ENCODE measurements at regions not wholly inside any gene's neighbourhood (a gene's known extent, or its start where the extent isn't known, plus 50 kb on each side); places are given as distances from the start of the nearest gene placed in this dataset.

GRCh38 chr12:73185403-73185802, 913.2 kb downstream of the TRHDE start:
- Histone ChIP-seq H3K4me3 (no peak overlapping the region), H3K27ac (ENCODE audit: low read depth in 1 of 2, low read length in 1 of 2) (no peak overlapping the region), H3K9ac (ENCODE audit: insufficient read depth in 1 of 2, low read length in 2 of 2) (no peak overlapping the region), H3K9me3 (ENCODE audit: control insufficient read depth in 4 of 4, insufficient read depth in 3 of 4, low read length in 3 of 4) (peaks cover 2 to 9% (median 4%) of the 10 kb centered on the region in 4 donors), H3K4me1 (ENCODE audit: control insufficient read depth in 5 of 5, insufficient read depth in 5 of 5, low read length in 5 of 5) (no peaks in the 10 kb centered on the region), H3K27me3 (ENCODE audit: control insufficient read depth in 3 of 3, insufficient read depth in 3 of 3, low read length in 2 of 3) (no peaks in the 10 kb centered on the region), H3K36me3 (ENCODE audit: control insufficient read depth in 4 of 4, insufficient read depth in 4 of 4, low read length in 4 of 4) (no peaks in the 10 kb centered on the region)
- 82 to 97% methylated on average over 1 of the region's 1 CpG for WGBS, 2 donors
- no peak for DNase-seq
- TF ChIP-seq CTCF (IDR thresholded peaks at IDR 0.05; ENCODE audit: control extremely low read depth, extremely low read depth), result no peak
- no peak for ATAC-seq (ENCODE audit: insufficient read depth, low FRiP score)

GRCh38 chr12:73186272-73186671, 914.1 kb downstream of the TRHDE start:
- ATAC-seq (ENCODE audit: insufficient read depth, low FRiP score), result no peak
- Histone ChIP-seq H3K4me3 (no peak overlapping the region), H3K27me3 (ENCODE audit: control insufficient read depth in 3 of 3, insufficient read depth in 3 of 3, low read length in 2 of 3) (no peaks in the 10 kb centered on the region), H3K9me3 (ENCODE audit: control insufficient read depth in 4 of 4, insufficient read depth in 3 of 4, low read length in 3 of 4) (peaks cover under 1 to 9% (median 4%) of the 10 kb centered on the region in 4 donors), H3K36me3 (ENCODE audit: control insufficient read depth in 4 of 4, insufficient read depth in 4 of 4, low read length in 4 of 4) (no peaks in the 10 kb centered on the region), H3K4me1 (ENCODE audit: control insufficient read depth in 5 of 5, insufficient read depth in 5 of 5, low read length in 5 of 5) (no peaks in the 10 kb centered on the region), H3K27ac (ENCODE audit: low read depth in 1 of 2, low read length in 1 of 2) (no peak overlapping the region), H3K9ac (ENCODE audit: insufficient read depth in 1 of 2, low read length in 2 of 2) (no peak overlapping the region)
- no peak for TF ChIP-seq CTCF (IDR thresholded peaks at IDR 0.05; ENCODE audit: control extremely low read depth, extremely low read depth)
- 66 to 74% methylated on average over 2 of the region's 2 CpGs for WGBS, 2 donors
- no peak for DNase-seq

GRCh38 chr12:73187765-73188164, 915.6 kb downstream of the TRHDE start:
- ATAC-seq (ENCODE audit: insufficient read depth, low FRiP score) (no peak), DNase-seq (no peak)
- no peak overlapping the region for H3K4me3 ChIP-seq
- H3K9me3 ChIP-seq (ENCODE audit: control insufficient read depth in 4 of 4, insufficient read depth in 3 of 4, low read length in 3 of 4), result peaks cover 0 to 9% (median 4%) of the 10 kb centered on the region in 4 donors
- H3K27me3 ChIP-seq (ENCODE audit: control insufficient read depth in 3 of 3, insufficient read depth in 3 of 3, low read length in 2 of 3), result no peaks in the 10 kb centered on the region
- no peaks in the 10 kb centered on the region for H3K36me3 ChIP-seq (ENCODE audit: control insufficient read depth in 4 of 4, insufficient read depth in 4 of 4, low read length in 4 of 4)
- H3K4me1 ChIP-seq (ENCODE audit: control insufficient read depth in 5 of 5, insufficient read depth in 5 of 5, low read length in 5 of 5), result no peaks in the 10 kb centered on the region
- WGBS, 2 donors, result 72 to 83% methylated on average over 1 of the region's 1 CpG
- H3K27ac ChIP-seq (ENCODE audit: low read depth in 1 of 2, low read length in 1 of 2), result no peak overlapping the region
- TF ChIP-seq CTCF (IDR thresholded peaks at IDR 0.05; ENCODE audit: control extremely low read depth, extremely low read depth), result no peak
- H3K9ac ChIP-seq (ENCODE audit: insufficient read depth in 1 of 2, low read length in 2 of 2), result no peak overlapping the region

GRCh38 chr12:73210548-73211204, 938.5 kb downstream of the TRHDE start:
- ATAC-seq (ENCODE audit: insufficient read depth, low FRiP score), result no peak
- Histone ChIP-seq H3K9ac (ENCODE audit: insufficient read depth in 1 of 2, low read length in 2 of 2) (no peak overlapping the region), H3K9me3 (ENCODE audit: control insufficient read depth in 4 of 4, insufficient read depth in 3 of 4, low read length in 3 of 4) (no peaks in the 10 kb centered on the region)

More at GRCh38 chr12:73210548-73211204, 938.5 kb downstream of the TRHDE start:
- 63 to 83% methylated on average over 5 of the region's 5 CpGs for WGBS, 2 donors
- Histone ChIP-seq H3K36me3 (ENCODE audit: control insufficient read depth in 4 of 4, insufficient read depth in 4 of 4, low read length in 4 of 4) (no peaks in the 10 kb centered on the region), H3K27me3 (ENCODE audit: control insufficient read depth in 3 of 3, insufficient read depth in 3 of 3, low read length in 2 of 3) (no peaks in the 10 kb centered on the region), H3K27ac (ENCODE audit: low read depth in 1 of 2, low read length in 1 of 2) (no peak overlapping the region), H3K4me1 (ENCODE audit: control insufficient read depth in 5 of 5, insufficient read depth in 5 of 5, low read length in 5 of 5) (no peaks in the 10 kb centered on the region), H3K4me3 (no peak overlapping the region)
- no peak for DNase-seq
- no peak for TF ChIP-seq CTCF (IDR thresholded peaks at IDR 0.05; ENCODE audit: control extremely low read depth, extremely low read depth)
